IPS-NIHi7 (cell line): ENCODE measurements at regions not wholly inside any gene's neighbourhood (a gene's known extent, or its start where the extent isn't known, plus 50 kb on each side); places are given as distances from the start of the nearest gene placed in this dataset.

Source experiments
- DNase-seq: peaks from one replicate; pipeline ENCODE4 v3.0.0; 2012; ENCODE audit warnings: mixed read lengths; ENCODE audit errors: extremely low spot score

DNA sequence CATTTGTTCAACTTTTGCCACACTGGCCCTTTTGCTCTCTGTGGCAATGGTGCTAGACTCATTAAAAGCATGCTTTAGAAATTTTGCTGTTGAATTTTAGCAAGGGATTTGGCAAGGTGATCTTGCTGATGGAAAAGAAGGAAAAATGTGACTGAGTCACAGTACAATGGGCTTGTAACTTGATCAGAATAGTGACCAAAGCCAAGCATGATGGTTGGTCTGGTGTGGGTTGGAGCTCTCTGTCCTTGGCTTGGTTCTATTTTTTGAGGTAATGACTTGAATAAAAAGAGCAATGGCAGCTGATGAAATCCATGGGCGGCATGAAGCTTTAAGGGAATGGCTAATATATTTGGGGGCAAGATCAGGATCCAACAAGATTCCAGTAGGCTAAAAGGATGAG is 114.4 kb upstream of the ZNF366 start:
- DNase-seq = no peak

DNA sequence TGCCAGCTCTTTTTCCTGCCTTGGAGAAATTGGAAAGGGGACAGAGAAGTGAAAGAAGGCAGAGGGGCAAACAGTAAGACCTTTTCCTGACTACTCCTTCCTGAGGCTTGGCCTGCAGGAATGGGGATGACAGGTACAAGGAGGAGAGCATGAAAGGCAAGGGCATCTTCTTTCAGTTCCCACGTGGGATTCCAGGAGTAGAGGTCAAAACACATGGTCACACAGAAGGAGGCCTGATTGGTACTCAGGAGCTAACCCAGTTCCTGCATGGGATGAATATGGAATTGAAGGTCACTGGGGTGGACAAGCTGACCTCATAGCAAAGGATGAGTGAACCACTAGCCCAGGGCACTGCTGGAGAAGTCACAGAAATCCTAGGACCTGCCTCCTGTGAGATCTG is 112.5 kb upstream of the ZNF366 start:
- DNase-seq = no peak

DNA sequence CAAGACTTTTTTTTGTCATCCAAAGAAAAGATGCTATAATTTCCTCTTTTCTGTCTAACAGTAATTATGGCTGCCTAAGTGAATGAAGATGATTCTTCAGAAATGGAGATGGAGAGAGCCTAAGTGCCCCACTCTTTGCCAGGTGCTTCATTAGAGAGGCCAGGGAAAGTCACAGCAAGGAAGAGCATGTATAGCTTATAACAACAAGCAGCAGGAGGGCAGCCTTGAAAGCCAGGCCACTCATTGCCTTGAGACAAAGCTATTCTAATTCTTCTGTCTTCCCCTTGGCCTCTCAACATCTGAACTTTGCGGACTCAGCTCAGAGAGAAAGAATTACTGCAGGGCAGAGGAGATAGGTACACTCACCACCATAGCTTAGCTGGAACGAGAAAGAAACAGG is 112.0 kb upstream of the ZNF366 start:
- peak; percentile 33 for DNase-seq

DNA sequence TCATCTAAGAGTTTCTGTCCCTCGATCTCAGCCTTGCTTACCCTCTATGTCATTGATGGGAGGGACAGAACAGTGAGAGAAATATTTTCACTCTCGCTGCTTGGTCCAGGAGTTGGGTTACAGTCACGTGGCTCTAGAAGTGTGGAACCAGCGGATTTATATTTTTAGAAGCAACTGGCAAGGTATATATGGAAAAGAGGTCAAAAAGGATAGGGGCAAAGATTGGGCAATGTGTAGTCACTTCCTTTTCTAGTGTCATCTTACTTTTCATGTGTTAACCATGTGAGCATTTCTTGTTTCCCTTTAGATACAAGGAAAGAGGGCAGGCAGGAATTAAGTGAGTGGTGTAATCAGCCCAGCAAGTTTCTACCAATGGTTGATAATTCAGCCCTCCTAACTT is 111.5 kb upstream of the ZNF366 start:
- no peak for DNase-seq

DNA sequence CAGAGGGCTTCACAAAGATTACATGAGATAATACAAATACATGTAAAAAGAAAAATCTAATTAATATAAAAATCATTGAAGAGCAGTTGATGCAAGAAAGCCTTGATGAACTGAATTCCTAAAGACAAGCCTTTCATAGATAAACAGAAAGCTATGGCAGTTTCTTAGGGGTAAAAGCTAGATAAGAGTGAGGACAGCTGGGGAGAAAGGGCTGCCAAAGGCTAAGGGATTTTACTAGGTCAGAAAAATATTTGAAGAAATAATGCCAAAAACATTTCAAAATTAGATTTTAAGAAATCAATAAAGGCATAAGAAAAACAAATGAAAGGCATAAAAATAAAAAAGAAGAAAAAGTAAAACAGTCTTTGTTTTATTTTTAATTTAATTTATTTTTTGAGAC is 107.9 kb upstream of the ZNF366 start:
- DNase-seq = no peak

DNA sequence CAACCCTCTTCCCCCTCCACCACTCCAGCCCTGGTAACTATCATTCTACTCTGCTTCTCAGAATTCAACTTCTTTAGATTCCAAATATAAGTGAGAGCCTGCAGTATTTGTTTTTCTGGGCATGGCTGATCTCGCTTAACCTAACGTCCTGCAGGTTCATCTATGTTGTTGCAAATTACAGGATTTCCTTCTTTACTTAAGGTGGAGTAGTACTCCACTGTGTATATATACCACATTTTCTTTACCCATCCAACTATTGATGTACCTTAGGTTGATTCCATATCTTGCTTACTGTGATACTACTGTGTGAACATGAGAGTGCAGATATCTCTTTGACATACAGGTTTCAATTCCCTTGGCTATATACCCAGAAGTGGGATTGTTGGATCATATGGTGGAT is 106.3 kb upstream of the ZNF366 start:
- no peak for DNase-seq

DNA sequence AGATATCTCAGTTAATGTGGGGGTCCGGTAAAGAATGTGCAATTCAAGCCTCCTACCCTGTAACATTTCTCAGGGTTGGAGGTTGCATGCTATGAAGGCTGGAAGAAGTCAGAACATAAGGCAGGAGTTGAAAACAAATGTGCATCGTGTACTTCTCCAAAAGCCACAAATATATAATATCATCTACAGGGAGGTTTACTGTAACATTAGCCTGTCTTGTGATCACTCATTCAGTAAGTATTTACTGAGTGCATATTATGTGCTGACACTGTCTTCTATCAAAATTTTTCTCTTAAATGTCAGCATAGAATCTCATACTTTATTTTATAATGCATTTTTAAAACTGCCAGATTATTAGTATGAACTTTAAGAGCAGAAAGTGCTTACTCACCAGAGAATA is 105.6 kb upstream of the ZNF366 start:
- no peak for DNase-seq

DNA sequence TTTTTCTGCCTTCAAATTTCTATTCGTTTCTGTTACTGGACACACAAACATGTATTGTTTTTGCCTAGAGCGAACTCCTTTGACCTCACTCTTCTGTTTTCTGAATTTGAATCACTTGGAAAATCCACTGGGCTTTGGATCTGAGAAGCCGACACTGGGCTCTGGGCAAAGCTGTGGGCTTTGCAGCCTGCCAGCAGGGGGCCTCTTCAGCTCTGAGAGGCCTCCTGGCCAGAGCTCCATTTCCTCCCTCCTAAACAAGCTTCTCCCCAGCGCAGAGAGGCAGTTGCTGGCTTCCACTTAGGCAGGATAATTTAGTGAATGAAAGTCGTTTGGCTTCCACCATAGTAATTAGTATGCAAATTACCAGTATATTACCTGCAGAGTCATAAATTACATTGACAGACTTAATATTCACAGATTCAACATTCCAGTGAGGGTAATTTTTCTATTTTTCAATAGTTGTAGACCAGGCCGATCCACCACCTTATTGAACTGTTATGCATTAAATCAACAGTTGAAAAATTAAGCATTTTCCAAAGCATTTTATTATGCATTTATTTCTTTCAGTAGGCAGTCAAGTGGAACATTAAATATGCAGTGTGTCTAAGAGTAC is 104.0 kb upstream of the ZNF366 start:
- peak; percentile 83 for DNase-seq

DNA sequence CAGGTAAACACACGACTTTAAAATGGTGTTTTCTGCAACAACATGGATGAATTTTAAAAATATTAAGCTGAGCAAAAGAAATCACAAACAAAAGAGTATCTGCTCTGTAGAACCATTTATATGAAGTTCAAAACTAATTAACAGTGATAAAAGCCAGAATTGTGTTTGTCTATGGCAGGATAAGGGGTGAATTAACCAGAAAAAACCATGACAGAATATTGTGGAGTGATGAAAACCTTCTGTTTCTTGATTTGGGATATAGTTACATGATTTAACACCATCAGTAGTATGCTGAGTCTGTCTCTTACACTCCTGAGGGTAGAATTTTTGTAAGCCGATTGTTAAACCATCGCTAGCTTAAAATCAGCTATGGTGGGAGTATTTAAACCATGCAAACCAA is 101.7 kb upstream of the ZNF366 start:
- DNase-seq = no peak

DNA sequence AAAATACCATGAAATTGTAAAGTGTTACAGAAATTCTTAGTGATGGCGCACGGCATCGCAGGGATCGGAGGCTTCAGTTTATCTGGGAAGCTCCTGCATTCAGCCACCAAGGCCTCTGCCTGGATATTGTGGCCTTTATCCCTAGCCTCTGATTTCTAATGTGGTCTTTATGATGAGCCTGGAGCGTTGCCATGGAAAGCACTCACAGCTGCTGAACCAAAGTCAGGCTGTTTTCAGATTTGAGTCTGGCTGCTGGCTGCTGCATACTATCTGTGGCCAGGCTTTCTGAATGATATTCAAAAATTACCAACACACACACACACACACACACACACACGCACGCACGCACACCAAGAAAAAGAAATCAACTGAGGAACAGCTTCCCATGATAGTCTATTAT is 101.1 kb upstream of the ZNF366 start:
- DNase-seq = no peak

DNA sequence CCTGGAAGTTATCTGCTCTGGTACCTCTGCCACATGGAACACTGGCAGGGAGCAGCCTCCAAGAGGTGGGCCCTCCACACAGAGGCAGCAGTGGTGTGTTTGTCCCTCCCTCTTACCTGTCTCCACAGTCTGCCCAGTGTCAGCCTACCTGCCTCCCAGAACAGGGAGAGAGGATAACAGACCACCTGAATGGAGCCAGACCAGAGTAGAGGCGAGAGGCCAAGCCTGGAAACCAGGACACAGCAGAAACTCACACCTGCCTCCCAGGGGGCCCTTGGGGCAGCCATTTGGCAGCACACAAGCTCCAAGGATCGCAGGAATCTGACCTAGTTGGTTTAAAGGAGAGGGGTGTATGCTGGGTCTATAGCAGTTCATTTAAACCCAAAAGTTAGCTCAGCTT is 100.2 kb upstream of the ZNF366 start:
- DNase-seq = no peak

DNA sequence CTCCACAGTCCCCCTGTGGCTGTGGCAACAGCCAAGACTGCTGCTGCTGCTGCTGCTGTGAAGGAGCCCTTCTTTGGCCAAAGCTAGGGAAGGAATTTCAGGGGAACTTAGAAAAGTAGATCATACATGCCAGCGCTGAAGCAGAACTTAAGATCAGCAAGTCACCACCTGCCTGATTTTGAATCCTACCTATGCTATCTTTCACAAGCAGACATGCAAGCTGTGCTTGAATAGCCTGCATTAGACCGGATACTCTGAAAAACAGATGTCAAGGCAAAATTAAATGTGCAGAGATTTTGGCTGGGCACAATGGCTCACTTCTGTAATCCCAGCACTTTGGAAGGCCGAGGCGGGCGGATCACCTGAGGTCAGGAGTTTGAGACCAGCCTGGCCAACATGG is 99.3 kb upstream of the ZNF366 start:
- DNase-seq = no peak

DNA sequence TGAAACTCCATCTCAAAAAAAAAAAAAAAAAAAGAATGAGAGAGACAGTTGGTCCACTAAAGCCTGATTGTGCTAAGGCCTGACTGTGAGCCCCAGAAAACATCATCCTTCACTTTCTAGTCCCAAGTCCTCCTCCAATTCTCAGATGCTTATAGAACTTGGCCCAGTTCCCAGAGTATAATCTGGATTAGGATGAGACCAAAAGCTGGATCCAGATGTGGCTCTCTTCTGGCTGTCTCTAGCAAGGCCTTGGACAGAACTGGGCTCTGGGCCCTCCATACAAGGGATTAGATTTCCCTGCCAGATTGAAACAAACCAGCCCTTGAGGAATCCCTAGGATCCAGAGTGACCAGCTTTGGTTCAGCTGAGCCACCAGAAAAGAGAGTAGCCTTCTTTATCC is 98.4 kb upstream of the ZNF366 start:
- DNase-seq = no peak

DNA sequence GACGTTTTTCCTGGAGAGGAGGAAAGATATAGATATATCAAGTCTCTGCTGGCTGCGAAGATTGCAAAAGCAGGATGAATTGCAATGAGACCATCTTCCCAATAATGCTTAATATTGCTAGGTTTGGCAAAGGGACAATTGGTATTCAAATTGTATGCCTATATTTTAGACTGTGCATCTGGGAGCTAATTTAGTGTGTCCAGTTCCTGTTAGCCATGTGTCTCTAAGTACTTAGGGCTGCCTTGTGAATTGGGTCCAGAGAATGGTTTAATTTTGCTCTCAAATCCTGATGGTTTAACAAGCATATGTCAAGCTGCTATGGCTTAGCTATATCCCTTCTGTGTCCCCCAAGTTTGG is 97.6 kb upstream of the ZNF366 start:
- no peak for DNase-seq

DNA sequence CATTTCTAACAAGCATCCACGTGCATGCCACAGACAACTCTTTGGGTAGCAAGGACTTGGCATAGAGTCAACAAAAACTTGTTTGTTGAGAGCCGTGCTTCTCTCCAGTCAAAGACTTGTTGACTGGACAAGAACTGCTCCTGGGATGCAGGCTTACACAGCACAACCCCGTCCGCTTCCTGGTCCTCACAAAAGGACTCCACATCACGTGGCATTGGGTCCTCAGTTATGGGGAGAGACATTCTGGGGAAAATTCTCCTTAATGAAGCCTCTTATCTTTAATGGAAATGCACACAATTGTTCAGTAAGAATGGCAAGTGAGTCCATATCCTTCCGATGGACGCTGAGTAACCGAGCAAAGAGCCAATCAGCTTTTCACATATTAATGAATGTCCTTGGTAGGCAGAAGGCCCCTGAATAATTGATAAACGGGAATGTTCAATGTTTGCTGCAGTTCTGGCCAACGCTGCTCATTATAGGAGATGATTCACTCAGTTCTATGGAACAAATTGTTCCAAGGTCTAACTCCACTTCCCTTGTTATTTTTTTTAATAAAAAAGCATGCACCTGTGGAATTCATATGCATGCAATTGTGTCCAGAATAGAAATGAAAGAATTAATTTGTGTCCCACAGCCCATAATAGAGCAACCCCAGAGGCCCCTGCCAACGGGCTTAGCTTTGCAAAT is 97.0 kb upstream of the ZNF366 start:
- no peak for DNase-seq

DNA sequence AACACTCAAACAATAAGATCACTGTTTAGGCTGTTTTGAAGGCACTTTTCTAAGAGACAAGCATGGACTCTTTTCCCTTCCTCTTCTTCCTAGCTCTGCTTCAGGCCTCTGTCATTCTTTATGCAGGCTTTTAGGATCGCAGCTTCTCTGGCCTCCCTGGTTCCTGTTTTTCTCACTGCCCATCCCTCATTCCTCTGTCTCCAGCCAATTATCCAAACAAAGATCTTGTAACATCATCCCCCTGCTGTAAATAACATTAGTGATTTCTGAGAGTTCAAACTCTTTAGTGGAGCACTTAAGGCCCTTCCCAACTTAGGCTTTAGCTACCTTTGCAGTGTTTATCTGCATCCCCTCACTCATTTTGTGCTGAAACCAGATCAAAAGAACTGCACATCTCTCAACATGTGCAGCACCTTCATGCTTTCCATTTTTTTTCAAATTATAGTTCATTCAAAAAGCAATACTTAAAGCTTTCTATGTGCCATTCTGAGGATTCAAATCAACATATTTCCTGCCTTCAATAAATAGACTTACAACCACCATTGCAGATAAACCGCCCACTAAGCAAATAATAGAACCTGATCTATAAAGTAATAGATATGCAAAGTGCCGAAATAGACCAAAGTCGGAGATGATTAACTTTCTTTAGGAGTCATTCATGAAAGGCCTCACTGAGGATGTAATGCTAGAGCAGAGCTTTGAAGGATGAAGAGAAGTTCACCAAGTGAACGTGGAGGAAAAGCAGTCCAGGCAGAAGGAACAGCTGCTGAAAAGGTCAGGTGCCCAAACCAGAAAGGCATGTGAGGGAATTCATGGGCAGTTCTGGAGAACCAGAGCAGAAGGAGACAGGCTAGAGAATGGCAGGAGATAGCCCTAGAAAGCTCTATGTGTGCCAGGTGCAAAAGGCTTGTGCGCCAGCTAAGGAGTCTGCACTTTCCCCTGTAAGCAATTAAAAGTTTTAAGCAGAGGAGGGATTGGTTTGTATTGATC is 95.8 kb upstream of the ZNF366 start:
- DNase-seq = no peak

DNA sequence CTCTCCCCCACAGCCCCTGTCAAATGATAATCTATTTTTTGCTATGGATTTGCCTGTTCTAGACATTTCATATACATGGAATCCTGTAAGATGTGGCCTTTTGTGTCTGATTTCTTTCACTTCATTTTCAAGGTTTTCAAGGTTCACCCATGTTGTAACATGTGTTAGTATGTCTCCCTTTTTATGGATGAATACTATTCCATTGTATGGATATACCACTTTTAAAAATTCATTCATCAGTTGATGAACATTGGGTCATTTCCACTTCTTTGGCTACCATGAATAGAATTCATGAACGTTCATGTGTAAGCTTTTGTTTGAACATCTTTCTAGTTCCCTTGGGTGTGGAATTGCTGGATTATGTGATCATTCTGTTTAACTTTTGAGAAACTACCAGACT is 94.7 kb upstream of the ZNF366 start:
- no peak for DNase-seq

DNA sequence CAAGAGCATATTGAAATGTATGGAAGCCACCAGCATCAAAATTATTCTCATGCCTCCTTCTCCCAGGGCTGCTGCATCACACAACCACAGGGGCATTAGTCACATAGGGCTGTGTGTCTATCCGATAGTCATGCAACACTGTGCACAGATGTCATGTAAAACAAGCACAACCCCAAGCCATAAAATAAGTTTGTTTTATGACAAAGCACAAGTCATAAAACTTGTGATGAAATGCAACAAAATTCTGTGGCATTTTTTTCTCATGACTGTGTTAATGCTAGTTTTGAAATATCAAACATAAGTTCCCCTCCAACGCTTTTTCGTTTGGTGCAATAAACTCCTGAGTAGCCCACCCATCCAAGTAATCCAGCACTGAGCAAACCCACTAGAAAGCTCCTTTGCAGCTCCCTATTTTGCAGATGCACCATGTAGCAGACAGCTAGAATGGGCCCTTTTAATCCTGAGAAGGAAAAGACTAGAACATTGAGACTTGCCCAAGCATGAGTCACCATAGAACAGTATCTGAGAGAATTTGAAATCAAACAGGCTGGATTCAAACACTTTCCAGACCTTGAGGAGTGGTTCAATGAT is 93.3 kb upstream of the ZNF366 start:
- no peak for DNase-seq

DNA sequence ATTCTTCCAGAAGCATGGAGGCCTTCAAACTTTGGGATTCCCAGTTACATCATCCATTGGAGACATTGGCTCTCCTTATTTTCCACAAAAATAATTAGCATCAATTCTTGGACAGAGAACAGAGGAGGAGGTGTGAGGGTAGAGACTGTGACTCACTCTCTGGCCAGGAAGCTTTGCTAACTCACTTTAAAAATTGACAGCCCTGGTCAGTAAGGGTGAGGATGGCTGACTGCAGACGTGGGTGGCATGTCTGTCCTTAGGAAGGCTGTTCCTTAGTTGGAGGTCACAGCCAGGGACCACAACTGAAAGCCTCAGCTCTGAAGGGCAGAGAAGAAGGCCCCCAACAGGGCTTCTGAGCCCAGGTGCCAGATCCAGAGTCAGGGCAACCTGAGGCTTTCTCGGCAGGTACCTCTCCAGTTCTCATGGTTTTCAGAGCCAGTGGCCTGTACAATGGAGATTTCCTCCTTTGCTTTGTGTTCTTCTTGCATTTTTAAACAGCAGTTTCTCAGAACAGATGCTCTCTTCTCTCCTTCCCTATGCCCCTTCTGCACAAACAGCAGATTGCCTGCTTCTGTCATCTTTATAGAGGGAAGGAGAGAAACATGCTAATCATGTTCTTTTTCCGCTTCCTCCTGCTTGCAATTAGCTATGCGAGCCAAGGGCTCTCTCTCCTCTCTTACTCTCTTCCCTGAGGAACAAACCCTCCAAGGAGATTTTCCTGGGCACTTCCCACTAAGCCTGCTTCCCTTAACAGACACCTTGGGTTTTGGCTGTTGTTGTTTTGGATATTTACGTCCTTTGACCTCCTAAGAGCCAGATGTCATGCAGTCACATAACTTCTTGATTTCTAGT is 92.5 kb upstream of the ZNF366 start:
- DNase-seq = no peak

DNA sequence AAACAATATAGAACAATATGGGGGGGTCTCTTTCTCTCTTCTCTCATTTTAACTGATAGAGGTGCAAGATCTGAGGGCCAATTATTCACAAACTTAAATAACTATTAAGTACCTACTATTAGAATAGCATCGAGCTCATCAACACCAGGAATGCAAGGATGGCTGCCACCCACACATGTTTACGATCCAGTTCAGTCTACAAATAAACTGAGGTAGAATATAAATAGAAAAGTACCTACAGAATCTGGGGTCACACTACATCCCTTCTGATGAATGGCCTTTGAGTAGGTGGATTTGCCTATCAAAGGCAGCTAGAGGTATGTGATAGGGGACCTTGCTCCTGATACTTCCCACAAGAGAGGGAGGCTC is 91.8 kb upstream of the ZNF366 start:
- DNase-seq = no peak

DNA sequence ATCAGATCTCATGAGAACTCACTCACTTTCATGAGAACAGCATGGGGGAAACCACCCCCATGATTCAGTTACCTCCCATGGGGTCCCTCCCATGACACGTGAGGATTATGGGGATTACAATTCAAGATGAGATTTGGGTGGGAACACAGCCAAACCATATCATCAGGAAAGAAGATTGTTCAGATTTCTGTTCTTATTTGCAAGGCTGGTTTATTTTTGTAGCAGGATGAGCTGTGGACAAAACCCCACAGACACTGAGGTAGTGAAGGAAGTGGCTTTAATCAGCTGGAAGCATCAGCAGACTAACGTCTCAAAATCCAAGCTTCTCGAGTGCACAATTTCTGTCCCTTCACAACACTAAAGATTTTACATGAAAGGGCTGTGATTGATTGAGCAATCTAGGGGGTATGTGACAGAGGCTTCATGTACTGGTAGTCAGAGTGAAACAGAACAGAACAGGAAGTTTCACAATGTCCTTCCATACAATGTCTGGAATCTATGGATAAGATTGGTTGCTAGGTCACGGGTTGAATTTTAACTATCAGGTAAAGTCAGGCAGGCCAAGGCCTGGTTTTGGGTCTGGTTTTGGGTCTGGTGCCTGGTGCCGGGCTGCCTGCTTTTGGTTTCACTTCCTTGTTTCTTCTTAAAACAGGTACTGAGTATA is 91.3 kb upstream of the ZNF366 start:
- DNase-seq = no peak
